ENCODE measurements at regions not wholly inside any gene's neighbourhood (a gene's known extent, or its start where the extent isn't known, plus 50 kb on each side); places are given as distances from the start of the nearest gene placed in this dataset.

DNA sequence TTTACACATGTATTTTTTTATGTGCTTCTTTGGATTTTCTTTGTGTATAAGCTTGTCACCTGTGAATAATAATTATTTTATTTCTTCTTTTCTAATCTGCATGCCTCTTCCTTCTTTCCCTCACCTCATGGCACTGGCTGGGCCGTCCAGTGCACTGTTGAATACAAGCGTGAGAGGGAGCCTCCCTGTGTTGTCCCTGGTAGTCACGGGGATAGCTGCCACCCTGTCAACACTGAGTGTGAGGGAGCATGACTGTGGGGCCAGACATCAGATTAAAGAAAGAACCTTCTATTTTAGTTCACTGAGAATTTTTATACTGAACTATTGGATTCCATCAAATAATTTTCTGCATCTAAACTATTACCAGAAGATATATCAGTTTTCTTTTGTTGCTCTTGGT lies 187.9 kb downstream of the CDC14C start (continued):
- TF ChIP-seq, protein P1, sequence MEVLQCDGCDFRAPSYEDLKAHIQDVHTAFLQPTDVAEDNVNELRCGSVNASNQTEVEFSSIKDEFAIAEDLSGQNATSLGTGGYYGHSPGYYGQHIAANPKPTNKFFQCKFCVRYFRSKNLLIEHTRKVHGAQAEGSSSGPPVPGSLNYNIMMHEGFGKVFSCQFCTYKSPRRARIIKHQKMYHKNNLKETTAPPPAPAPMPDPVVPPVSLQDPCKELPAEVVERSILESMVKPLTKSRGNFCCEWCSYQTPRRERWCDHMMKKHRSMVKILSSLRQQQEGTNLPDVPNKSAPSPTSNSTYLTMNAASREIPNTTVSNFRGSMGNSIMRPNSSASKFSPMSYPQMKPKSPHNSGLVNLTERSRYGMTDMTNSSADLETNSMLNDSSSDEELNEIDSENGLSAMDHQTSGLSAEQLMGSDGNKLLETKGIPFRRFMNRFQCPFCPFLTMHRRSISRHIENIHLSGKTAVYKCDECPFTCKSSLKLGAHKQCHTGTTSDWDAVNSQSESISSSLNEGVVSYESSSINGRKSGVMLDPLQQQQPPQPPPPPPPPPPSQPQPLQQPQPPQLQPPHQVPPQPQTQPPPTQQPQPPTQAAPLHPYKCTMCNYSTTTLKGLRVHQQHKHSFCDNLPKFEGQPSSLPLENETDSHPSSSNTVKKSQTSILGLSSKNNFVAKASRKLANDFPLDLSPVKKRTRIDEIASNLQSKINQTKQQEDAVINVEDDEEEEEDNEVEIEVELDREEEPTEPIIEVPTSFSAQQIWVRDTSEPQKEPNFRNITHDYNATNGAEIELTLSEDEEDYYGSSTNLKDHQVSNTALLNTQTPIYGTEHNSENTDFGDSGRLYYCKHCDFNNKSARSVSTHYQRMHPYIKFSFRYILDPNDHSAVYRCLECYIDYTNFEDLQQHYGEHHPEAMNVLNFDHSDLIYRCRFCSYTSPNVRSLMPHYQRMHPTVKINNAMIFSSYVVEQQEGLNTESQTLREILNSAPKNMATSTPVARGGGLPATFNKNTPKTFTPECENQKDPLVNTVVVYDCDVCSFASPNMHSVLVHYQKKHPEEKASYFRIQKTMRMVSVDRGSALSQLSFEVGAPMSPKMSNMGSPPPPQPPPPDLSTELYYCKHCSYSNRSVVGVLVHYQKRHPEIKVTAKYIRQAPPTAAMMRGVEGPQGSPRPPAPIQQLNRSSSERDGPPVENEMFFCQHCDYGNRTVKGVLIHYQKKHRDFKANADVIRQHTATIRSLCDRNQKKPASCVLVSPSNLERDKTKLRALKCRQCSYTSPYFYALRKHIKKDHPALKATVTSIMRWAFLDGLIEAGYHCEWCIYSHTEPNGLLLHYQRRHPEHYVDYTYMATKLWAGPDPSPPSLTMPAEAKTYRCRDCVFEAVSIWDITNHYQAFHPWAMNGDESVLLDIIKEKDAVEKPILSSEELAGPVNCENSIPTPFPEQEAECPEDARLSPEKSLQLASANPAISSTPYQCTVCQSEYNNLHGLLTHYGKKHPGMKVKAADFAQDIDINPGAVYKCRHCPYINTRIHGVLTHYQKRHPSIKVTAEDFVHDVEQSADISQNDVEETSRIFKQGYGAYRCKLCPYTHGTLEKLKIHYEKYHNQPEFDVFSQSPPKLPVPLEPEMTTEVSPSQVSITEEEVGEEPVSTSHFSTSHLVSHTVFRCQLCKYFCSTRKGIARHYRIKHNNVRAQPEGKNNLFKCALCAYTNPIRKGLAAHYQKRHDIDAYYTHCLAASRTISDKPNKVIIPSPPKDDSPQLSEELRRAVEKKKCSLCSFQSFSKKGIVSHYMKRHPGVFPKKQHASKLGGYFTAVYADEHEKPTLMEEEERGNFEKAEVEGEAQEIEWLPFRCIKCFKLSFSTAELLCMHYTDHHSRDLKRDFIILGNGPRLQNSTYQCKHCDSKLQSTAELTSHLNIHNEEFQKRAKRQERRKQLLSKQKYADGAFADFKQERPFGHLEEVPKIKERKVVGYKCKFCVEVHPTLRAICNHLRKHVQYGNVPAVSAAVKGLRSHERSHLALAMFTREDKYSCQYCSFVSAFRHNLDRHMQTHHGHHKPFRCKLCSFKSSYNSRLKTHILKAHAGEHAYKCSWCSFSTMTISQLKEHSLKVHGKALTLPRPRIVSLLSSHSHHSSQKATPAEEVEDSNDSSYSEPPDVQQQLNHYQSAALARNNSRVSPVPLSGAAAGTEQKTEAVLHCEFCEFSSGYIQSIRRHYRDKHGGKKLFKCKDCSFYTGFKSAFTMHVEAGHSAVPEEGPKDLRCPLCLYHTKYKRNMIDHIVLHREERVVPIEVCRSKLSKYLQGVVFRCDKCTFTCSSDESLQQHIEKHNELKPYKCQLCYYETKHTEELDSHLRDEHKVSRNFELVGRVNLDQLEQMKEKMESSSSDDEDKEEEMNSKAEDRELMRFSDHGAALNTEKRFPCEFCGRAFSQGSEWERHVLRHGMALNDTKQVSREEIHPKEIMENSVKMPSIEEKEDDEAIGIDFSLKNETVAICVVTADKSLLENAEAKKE (CRISPR knock-in tag; IDR thresholded peaks at IDR 0.05) = no peak
- TF ChIP-seq, protein P2, sequence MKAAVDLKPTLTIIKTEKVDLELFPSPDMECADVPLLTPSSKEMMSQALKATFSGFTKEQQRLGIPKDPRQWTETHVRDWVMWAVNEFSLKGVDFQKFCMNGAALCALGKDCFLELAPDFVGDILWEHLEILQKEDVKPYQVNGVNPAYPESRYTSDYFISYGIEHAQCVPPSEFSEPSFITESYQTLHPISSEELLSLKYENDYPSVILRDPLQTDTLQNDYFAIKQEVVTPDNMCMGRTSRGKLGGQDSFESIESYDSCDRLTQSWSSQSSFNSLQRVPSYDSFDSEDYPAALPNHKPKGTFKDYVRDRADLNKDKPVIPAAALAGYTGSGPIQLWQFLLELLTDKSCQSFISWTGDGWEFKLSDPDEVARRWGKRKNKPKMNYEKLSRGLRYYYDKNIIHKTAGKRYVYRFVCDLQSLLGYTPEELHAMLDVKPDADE (IDR thresholded peaks at IDR 0.05) = no peak
- TF ChIP-seq STAT1 (IDR thresholded peaks at IDR 0.05; ENCODE audit: unreplicated experiment) = no peak
- TF ChIP-seq, protein P3, sequence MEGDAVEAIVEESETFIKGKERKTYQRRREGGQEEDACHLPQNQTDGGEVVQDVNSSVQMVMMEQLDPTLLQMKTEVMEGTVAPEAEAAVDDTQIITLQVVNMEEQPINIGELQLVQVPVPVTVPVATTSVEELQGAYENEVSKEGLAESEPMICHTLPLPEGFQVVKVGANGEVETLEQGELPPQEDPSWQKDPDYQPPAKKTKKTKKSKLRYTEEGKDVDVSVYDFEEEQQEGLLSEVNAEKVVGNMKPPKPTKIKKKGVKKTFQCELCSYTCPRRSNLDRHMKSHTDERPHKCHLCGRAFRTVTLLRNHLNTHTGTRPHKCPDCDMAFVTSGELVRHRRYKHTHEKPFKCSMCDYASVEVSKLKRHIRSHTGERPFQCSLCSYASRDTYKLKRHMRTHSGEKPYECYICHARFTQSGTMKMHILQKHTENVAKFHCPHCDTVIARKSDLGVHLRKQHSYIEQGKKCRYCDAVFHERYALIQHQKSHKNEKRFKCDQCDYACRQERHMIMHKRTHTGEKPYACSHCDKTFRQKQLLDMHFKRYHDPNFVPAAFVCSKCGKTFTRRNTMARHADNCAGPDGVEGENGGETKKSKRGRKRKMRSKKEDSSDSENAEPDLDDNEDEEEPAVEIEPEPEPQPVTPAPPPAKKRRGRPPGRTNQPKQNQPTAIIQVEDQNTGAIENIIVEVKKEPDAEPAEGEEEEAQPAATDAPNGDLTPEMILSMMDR (conservative IDR thresholded peaks at IDR 0.05; ENCODE audit: low read depth in 2 of 2) = no peak
- TF ChIP-seq EZH2phosphoT487 (IDR thresholded peaks at IDR 0.05; ENCODE audit: unreplicated experiment) = no peak
- TF ChIP-seq POLR2AphosphoS5 (IDR thresholded peaks at IDR 0.05; ENCODE audit: low read depth) = no peak
- TF ChIP-seq NANOG (IDR thresholded peaks at IDR 0.05; ENCODE audit: borderline replicate concordance) = no peak

DNA sequence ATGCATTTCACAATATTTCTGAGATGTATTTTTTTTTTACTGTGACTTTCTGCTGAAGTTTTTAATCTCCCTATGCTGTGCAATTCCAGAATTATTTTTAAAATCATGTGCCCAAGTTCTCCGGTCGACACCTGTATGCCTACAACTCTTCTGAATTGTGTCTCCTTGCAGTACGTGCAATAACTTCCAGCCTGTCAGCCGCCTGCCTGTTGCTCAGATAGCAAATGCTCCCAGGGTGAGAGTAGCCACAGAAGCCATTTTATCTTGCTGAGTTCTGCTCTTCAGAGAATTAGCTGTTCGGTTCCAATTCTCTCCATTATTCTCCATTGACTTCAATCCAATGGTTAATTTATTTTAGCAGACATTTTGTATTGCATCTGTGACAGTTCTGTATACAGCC lies 188.3 kb downstream of the CDC14C start:
- DNase-seq (ENCODE audit: low spot score) = no peak
- Histone ChIP-seq H2AFZ (no peak overlapping the region), H3K9me2 (ENCODE audit: insufficient read depth) (no peaks in the 10 kb centered on the region; the same call in 1 of the 2 replicates), H3K36me3 (ENCODE audit: insufficient read depth) (no peaks in the 10 kb centered on the region), H3K4me1 (ENCODE audit: insufficient read depth) (no peaks in the 10 kb centered on the region), H3K27me3 (ENCODE audit: insufficient read depth) (no peaks in the 10 kb centered on the region), H3K27ac (ENCODE audit: low read depth) (no peak overlapping the region), H3K4me3 (no peak overlapping the region), H3K79me2 (replicated peaks; ENCODE audit: insufficient read depth) (no peaks in the 10 kb centered on the region), H4K20me1 (replicated peaks; ENCODE audit: insufficient read depth) (no peaks in the 10 kb centered on the region), H3K4me2 (no peak overlapping the region), H3F3A (replicated peaks; ENCODE audit: low read depth) (no peaks in the 10 kb centered on the region)
- Mint-ChIP-seq H3K9me3 (peaks cover 25% of the 10 kb centered on the region), H3K4me3 (no peak overlapping the region), H3K27ac (no peak overlapping the region; the same call in 1 of the 2 replicates), H3K27me3 (ENCODE audit: insufficient read depth, low read depth, poor library complexity) (peaks cover 2% of the 10 kb centered on the region), H3K4me1 (no peaks in the 10 kb centered on the region), H3K36me3 (ENCODE audit: low read depth) (peaks cover 21% of the 10 kb centered on the region)
- no peak for ATAC-seq
- TF ChIP-seq NANOG (IDR thresholded peaks at IDR 0.05; ENCODE audit: borderline replicate concordance) (no peak), ZNF331 (CRISPR knock-in tag; IDR thresholded peaks at IDR 0.05; ENCODE audit: low read depth) (no peak), CREB1 (CRISPR knock-in tag; IDR thresholded peaks at IDR 0.05; ENCODE audit: low read depth) (no peak), JUNB (IDR thresholded peaks at IDR 0.05; ENCODE audit: unreplicated experiment) (no peak), POLR2AphosphoS5 (IDR thresholded peaks at IDR 0.05; ENCODE audit: low read depth) (no peak), STAT1 (IDR thresholded peaks at IDR 0.05; ENCODE audit: unreplicated experiment) (no peak)
- TF ChIP-seq, protein P4, sequence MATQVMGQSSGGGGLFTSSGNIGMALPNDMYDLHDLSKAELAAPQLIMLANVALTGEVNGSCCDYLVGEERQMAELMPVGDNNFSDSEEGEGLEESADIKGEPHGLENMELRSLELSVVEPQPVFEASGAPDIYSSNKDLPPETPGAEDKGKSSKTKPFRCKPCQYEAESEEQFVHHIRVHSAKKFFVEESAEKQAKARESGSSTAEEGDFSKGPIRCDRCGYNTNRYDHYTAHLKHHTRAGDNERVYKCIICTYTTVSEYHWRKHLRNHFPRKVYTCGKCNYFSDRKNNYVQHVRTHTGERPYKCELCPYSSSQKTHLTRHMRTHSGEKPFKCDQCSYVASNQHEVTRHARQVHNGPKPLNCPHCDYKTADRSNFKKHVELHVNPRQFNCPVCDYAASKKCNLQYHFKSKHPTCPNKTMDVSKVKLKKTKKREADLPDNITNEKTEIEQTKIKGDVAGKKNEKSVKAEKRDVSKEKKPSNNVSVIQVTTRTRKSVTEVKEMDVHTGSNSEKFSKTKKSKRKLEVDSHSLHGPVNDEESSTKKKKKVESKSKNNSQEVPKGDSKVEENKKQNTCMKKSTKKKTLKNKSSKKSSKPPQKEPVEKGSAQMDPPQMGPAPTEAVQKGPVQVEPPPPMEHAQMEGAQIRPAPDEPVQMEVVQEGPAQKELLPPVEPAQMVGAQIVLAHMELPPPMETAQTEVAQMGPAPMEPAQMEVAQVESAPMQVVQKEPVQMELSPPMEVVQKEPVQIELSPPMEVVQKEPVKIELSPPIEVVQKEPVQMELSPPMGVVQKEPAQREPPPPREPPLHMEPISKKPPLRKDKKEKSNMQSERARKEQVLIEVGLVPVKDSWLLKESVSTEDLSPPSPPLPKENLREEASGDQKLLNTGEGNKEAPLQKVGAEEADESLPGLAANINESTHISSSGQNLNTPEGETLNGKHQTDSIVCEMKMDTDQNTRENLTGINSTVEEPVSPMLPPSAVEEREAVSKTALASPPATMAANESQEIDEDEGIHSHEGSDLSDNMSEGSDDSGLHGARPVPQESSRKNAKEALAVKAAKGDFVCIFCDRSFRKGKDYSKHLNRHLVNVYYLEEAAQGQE (IDR thresholded peaks at IDR 0.05; ENCODE audit: unreplicated experiment) = no peak

All from GM23338 (cell line).